Stimulated activated memory B cell treated with anti-CD40 and anti-IgM and Interleukin-4, amounts not matched to agents 10 μg/mL and 1 μg/mL and 100 μg/mL, for 72 hours (primary cell): ENCODE measurements at regions not wholly inside any gene's neighbourhood (a gene's known extent, or its start where the extent isn't known, plus 50 kb on each side); places are given as distances from the start of the nearest gene placed in this dataset.
"Not testable (repeated sequence)": the region's sequence is repeated elsewhere in the genome, so short reads cannot be mapped to it uniquely, and the experiment has no call there.

Source experiments
- ATAC-seq: fragments of 150-1000 bp; cut with Tn5 transposase; 2 replicates; pipeline ENCODE4 v1.10.0; 2021
- H3K27ac Mint-ChIP-seq: one replicate; pipeline ENCODE4 v1.8.0; 2022; ENCODE audit warnings: mild to moderate bottlenecking, mixed read lengths
- H3K27me3 Mint-ChIP-seq: one replicate; pipeline ENCODE4 v1.8.0; 2022; ENCODE audit warnings: mixed read lengths
- H3K36me3 Mint-ChIP-seq: one replicate; pipeline ENCODE4 v1.8.0; 2022; ENCODE audit warnings: mixed read lengths
- H3K4me1 Mint-ChIP-seq: one replicate; pipeline ENCODE4 v1.8.0; 2022; ENCODE audit warnings: mixed read lengths
- H3K4me3 Mint-ChIP-seq: one replicate; pipeline ENCODE4 v1.8.0; 2022; ENCODE audit warnings: mild to moderate bottlenecking, moderate library complexity, mixed read lengths
- H3K9me3 Mint-ChIP-seq: one replicate; pipeline ENCODE4 v1.8.0; 2022; ENCODE audit warnings: mixed read lengths

DNA sequence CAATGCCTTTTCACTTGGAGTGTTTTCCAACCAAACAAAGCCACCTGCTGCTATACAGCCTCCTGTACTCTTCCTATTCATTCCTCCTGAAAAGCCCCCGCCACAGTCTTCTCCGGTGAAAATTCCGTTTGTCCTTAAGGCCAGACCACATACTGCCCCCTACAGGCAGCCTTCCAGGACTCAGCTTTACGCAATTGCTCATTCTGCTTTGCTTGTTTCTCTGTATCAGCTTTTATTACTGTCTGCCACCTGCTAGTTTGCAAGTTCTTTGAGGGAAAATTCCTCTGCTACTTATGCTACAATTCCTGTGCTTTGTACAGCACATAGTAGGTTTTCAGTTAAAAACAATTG is 115.2 kb upstream of the DUSP10 start:
- not testable (repeated sequence) for ATAC-seq, H3K4me3 Mint-ChIP-seq, H3K36me3 Mint-ChIP-seq, H3K27me3 Mint-ChIP-seq, H3K27ac Mint-ChIP-seq, H3K9me3 Mint-ChIP-seq, H3K4me1 Mint-ChIP-seq

DNA sequence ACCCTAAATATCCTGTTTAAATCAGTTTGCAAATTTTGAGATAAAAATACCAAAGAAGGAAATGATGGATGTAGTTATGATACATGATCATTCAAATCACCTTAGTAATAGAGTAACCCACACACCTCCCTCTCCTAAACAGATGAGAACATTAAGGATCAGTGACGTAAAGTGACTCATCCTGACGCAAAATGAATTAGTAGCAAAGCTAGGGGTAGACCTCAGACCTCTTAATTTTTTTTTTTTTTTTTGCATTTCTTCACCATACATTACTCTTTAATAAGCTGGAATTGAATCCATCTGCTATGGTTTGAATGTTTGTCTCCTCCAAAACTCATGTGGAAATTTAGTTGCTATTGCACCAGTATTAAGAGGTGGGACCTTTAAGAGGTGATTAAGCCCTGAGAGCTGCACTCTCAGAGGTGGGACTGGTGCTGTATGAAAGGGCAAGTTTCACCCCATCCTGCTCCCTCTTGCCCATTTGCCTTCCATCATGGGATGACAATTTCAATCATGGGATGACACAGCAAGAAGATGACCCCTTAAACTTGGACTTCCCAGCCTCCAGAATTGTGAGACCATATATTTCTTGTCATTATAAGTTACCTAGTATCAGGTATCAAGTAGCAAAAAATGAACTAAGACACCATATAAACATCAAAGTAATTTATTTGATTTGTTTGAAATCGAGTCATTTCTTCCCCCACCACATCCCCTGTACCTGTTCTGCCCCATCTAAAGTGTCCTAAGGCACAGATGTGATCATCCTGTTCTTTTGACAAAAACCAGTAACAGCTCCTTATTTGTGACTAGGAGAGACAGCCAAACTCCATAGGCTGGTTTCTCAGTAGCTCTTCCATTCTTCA is 114.6 kb upstream of the DUSP10 start:
- H3K4me1 Mint-ChIP-seq, result no peaks in the 10 kb centered on the region
- H3K27me3 Mint-ChIP-seq, result no peaks in the 10 kb centered on the region
- ATAC-seq, result no peak
- no peaks in the 10 kb centered on the region for H3K36me3 Mint-ChIP-seq
- H3K9me3 Mint-ChIP-seq, result no peaks in the 10 kb centered on the region
- no peak overlapping the region for H3K27ac Mint-ChIP-seq
- H3K4me3 Mint-ChIP-seq, result no peak overlapping the region

DNA sequence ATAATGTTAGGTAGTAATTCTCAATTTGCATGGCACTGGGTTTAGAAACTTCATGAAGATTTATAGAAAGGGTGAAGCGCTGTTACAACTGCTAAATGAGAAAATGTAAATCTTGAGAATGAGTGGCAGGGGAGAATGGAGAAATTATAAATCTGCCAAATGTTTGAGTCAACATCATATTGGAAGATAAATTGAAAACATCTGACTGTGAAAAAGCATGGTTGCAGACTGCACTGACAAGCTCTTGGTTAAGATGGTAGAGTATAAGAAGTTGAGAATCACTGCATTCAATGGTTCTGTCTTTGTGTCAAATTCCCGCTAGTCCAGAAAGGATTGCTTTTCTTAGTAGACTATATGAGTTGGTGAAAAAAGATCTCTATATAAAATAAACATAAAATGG is 113.3 kb upstream of the DUSP10 start:
- no peak for ATAC-seq
- H3K4me3 Mint-ChIP-seq, result no peak overlapping the region
- no peaks in the 10 kb centered on the region for H3K9me3 Mint-ChIP-seq
- H3K36me3 Mint-ChIP-seq, result no peaks in the 10 kb centered on the region
- H3K27me3 Mint-ChIP-seq, result no peaks in the 10 kb centered on the region
- H3K4me1 Mint-ChIP-seq, result no peaks in the 10 kb centered on the region
- H3K27ac Mint-ChIP-seq, result no peak overlapping the region

DNA sequence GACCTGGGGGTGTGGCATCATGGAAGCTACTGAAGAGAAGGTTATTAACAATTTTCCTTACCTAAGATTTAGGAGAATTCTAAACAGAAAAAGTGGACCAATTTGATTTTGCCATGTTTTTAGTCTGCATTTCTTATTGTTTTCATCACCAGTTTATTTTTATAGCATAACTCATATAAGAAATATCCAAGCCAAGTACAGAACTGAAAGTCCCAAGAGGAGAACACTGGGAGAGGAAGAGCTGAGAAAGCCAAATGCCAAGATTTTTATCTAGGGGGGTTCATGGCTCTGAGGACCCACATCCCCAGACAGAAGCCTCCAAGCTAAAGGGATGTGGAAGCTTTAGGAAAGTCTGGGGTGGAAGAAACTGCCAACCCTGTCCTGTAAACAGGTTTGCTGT is 109.4 kb upstream of the DUSP10 start:
- no peaks in the 10 kb centered on the region for H3K27me3 Mint-ChIP-seq
- no peak overlapping the region for H3K4me3 Mint-ChIP-seq
- no peaks in the 10 kb centered on the region for H3K36me3 Mint-ChIP-seq
- ATAC-seq, result no peak
- H3K4me1 Mint-ChIP-seq, result no peaks in the 10 kb centered on the region
- H3K9me3 Mint-ChIP-seq, result no peaks in the 10 kb centered on the region
- no peak overlapping the region for H3K27ac Mint-ChIP-seq

DNA sequence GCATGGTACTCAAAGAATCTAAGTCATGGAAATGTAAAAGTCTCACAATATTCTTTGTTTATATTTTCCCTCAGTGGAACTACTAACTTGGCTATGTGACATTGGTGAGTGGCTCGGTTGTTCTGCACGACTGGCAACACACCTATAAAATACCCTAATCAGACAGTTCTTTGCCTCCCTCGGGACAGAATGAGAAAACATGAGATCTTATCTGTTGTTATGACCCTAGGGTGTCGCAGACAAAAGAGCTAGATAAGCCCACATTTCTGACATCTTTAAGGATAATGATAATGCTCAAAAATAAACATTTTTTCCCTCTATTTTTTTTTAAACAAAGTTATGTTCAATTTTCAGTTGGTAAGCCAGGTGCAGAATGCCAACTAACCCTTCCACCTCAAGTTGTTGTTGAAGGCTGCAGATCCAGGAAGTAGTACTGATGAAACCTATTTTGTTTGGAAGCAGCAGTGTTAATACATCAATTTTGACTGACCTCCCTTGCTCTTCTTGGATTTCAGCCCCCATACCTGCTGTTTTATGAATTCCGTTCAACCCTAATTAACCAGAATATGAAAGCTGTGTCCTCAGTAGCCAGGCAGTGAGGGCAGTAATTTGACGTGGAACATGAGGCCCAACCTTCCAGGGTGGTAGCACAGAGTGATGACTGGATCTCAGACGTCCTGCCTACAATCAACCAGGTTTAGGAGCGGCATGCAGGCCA is 108.7 kb upstream of the DUSP10 start:
- no peaks in the 10 kb centered on the region for H3K4me1 Mint-ChIP-seq
- H3K9me3 Mint-ChIP-seq, result no peaks in the 10 kb centered on the region
- no peak overlapping the region for H3K27ac Mint-ChIP-seq
- H3K4me3 Mint-ChIP-seq, result no peak overlapping the region
- H3K36me3 Mint-ChIP-seq, result no peaks in the 10 kb centered on the region
- ATAC-seq, result no peak
- no peaks in the 10 kb centered on the region for H3K27me3 Mint-ChIP-seq

DNA sequence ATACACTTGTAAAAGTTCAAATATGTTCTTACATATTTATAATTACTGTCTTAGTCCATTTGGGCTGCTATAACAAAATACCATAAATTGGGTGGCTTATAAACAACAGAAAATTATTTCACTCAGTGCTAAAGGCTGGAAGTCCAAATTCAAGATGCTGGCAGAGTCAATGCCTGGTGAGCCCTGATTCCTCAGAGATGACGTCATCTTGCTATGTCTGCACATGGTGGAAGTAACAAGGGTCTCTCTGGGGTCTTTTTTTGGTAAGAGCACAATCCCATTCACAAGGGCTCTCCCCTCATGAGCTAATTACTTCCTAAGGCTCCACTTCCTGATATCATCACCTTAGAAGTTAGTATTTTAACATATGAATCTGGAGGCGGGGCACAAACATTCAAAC is 108.0 kb upstream of the DUSP10 start:
- H3K9me3 Mint-ChIP-seq, result no peaks in the 10 kb centered on the region
- no peak overlapping the region for H3K27ac Mint-ChIP-seq
- no peak for ATAC-seq
- no peaks in the 10 kb centered on the region for H3K36me3 Mint-ChIP-seq
- H3K4me1 Mint-ChIP-seq, result no peaks in the 10 kb centered on the region
- H3K4me3 Mint-ChIP-seq, result no peak overlapping the region
- H3K27me3 Mint-ChIP-seq, result no peaks in the 10 kb centered on the region

DNA sequence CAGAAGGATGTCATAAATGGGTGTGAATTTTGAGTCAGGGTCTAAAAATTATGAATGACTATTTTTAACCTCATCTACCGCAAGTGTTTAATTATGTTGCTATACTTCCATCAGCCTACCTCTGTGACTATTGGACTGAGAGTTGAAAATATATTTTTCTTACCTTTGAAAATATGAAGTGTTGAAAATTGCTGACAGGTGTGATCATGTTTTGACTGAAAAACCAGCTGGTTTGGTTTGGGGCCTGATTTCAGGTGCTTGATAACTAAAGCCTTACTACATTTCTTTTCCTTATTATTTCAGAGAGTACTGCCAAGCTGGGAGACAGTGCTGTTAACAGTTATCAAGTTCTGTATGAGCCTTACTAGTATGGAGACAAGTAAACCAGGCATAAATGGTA is 107.2 kb upstream of the DUSP10 start:
- Mint-ChIP-seq H3K9me3 (no peaks in the 10 kb centered on the region), H3K36me3 (no peaks in the 10 kb centered on the region), H3K4me3 (no peak overlapping the region), H3K27me3 (no peaks in the 10 kb centered on the region), H3K27ac (no peak overlapping the region), H3K4me1 (no peaks in the 10 kb centered on the region)
- ATAC-seq, result no peak

DNA sequence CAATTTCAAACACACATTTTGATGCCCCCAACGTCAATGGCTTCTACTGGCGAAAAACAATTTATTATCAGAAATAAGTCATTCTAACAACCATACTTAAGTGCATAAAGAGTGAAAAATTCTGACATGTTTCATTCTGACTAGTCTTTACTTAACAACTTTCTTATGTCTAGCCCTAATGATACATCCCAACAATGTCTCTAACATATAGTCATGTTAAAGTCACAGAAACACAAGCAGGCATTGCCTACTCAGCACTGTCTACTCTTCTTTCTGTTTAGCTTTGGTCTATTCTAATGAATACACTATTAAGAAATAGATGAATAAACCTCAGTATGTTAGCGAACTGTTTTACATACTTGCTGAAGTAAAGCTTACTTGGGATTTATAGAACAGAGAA is 105.8 kb upstream of the DUSP10 start:
- no peaks in the 10 kb centered on the region for H3K4me1 Mint-ChIP-seq
- no peak overlapping the region for H3K27ac Mint-ChIP-seq
- H3K27me3 Mint-ChIP-seq, result no peaks in the 10 kb centered on the region
- H3K9me3 Mint-ChIP-seq, result no peaks in the 10 kb centered on the region
- no peaks in the 10 kb centered on the region for H3K36me3 Mint-ChIP-seq
- no peak overlapping the region for H3K4me3 Mint-ChIP-seq
- no peak for ATAC-seq

DNA sequence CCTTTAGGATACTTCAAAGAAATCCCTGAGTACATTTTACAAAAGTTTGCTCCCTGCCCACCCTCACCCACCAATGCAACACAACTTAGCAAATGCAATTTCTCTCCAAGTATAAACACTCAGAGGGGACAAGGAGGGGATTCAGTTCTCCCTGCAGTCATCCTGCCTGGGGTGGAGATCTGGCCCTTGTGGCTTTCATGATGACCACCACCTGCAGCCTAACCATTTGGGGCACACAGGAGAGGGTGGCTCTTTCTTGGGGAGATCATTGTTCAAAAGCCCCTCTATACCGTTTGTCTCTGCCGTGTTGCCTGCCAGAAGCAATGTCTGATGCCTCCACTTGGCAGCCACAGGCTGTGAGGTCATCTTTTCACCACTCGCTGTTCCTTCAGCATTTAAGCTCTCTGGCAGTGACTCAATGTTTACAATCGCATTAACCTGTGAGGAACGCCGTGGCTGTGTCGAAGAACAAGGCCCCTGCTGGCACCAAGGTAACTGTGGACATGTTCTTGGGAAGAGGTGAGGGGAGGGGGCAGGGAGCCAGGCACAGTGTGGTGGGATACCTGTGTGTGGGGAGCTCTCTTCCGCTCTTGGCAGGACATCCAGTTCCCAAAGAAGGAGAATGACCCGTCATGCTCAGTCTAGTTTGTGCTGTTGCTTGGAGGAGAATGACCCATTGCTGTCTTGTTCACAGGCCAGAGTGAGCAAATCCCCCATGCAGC is 103.9 kb upstream of the DUSP10 start:
- Mint-ChIP-seq H3K4me1 (peaks cover 10% of the 10 kb centered on the region), H3K27me3 (no peaks in the 10 kb centered on the region), H3K36me3 (no peaks in the 10 kb centered on the region), H3K9me3 (no peaks in the 10 kb centered on the region), H3K27ac (no peak overlapping the region), H3K4me3 (no peak overlapping the region)
- no peak for ATAC-seq

DNA sequence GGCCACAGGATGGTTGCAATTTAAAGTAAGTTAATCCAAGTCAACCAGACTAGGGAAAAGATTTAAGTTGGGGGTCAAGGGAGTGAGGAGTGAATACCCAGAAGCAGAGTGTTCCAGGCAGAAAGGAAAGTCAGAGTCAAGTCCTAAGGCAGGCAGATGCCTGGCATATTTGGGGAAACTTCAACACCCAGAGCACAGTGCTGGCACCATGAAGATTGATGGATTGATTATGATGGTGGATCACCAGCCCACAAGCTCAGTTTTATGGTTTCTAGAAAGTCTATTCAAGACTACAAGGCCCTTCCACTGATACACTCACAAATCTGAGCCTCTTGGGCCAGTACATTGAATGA is 100.1 kb upstream of the DUSP10 start:
- H3K4me1 Mint-ChIP-seq, result peaks cover 46% of the 10 kb centered on the region
- no peaks in the 10 kb centered on the region for H3K36me3 Mint-ChIP-seq
- H3K27ac Mint-ChIP-seq, result no peak overlapping the region
- ATAC-seq, result no peak
- H3K27me3 Mint-ChIP-seq, result no peaks in the 10 kb centered on the region
- H3K4me3 Mint-ChIP-seq, result no peak overlapping the region
- H3K9me3 Mint-ChIP-seq, result no peaks in the 10 kb centered on the region

DNA sequence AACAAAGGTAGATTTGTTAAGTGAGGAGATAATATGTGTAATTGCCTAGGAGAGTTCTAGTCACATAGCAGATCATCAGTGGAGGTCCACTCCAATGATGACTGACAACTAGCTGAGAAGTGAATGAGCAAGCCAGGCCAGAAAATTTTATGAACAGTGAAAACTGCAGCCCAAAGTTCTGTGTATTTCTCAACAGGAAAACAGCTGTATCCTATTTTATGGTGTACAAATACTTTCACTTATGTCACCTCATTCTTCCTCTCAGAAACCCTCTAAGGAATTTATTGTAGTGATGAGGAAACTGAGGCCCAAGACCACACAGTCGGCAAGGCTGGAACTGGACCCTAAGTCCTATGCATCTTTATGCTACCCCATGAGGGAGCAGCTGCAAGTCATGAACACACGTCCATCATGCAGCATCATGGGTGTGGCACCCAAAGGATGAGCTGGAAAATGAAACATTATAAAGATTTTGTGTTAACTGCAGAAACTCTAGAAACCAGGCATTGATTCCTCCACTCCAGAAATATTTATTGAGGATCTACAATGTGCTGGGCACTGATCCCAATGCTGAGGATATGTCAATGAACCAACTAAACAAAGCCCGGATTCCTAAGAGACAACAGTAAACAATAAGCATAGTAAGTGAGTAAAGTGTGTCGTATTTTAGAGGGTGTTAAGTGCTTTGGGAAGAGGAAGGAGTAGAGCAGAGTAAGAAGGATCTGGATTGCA is 99.5 kb upstream of the DUSP10 start:
- Mint-ChIP-seq H3K27me3 (no peaks in the 10 kb centered on the region), H3K27ac (peak overlapping the region; percentile 69), H3K9me3 (no peaks in the 10 kb centered on the region), H3K4me3 (no peak overlapping the region), H3K36me3 (no peaks in the 10 kb centered on the region), H3K4me1 (peaks cover 46% of the 10 kb centered on the region)
- ATAC-seq, result no peak

DNA sequence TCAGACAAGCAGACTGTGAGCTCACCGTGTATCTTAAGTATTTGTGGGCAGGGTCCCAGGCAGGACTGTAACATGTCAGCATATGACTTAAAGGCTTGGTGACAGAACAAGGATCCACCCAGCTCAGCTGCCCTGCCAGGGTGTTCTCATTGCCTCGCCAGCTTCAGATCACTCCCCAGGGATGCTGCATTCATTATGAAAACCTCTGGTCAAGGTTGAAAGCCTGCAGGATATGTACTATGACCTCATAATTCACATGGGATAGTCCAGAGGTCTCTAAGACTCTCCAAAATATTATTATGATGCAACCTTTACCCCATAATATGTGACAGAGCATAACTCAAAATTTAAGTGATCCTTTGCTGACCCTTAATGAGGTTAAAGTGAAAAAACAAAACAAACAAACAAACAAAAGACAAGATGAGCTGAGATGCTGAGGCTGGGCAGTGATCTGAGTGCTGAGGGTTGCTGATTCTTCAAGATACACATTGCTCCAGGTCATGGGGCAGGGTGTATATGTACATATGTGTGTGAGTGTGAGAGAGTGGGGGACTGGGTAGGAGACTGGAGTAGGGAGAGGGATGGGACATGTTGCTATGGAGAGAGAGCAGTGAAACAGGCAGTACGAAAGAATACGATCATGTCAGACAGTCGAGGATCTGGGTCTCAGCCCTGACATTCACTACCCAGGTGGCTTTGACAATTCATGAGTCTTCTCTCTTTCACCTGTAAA is 98.8 kb upstream of the DUSP10 start:
- peaks cover 46% of the 10 kb centered on the region for H3K4me1 Mint-ChIP-seq
- H3K27ac Mint-ChIP-seq, result peak overlapping the region; percentile 69
- H3K36me3 Mint-ChIP-seq, result no peaks in the 10 kb centered on the region
- H3K4me3 Mint-ChIP-seq, result no peak overlapping the region
- ATAC-seq, result peak; percentile 78
- H3K9me3 Mint-ChIP-seq, result no peaks in the 10 kb centered on the region
- H3K27me3 Mint-ChIP-seq, result no peaks in the 10 kb centered on the region

DNA sequence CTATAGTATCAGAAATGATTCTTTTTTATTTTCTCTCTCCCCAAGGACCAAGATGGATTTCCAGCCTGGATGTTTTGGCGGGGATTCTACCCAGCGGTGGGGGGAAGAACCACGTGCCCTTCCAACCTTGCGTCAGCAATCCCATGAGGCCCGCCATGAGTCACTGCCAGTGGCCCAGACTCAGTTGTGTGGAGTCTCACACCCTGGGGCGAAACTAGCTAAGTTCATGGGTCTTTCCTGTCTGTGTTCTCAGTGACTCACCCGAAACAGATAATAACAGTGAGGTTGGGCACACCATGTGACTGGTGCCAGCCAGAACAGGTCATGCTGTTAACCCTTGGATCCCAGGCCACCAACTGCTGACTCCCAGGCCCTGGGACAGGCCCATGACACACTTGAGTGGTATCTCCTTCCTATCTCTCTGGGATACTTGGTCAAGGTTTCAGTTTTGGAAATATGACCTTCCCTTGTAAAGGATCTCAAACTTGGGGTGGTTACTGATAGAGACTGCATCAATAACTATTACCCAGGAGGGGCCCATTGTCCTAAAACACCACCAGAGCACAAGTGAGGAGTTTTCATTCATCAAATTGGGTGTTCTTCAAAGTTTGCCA is 98.0 kb upstream of the DUSP10 start:
- Mint-ChIP-seq H3K36me3 (no peaks in the 10 kb centered on the region), H3K9me3 (no peaks in the 10 kb centered on the region)
- peak; percentile 96 for ATAC-seq

DNA sequence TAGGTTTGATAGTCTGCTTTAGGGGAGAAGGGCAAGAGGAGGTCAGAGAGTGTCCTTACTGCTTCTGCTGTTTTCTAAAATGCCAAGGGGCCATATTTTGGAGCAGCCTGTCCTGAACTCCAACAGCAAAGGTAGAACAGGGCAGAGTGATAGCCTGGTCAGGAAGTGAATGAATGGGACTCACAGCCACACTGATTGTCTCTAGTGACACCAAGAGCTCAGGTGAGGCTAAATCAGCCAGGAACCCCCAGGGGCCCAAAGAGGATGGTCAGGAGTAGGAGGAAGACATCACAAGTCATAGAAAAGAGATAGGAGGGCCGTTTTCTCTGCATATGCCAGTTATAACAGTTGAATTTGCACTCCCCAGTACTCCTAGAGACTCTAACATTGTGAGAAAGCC is 97.4 kb upstream of the DUSP10 start:
- Mint-ChIP-seq H3K27me3 (no peaks in the 10 kb centered on the region), H3K4me3 (peak overlapping the region; percentile 14), H3K27ac (peak overlapping the region; percentile 69), H3K36me3 (no peaks in the 10 kb centered on the region), H3K4me1 (peaks cover 46% of the 10 kb centered on the region), H3K9me3 (no peaks in the 10 kb centered on the region)
- ATAC-seq, result peak; percentile 24

More for the DNA sequence above, 98.0 kb upstream of the DUSP10 start:
- Mint-ChIP-seq H3K27me3 (no peaks in the 10 kb centered on the region), H3K4me3 (no peak overlapping the region), H3K4me1 (peaks cover 46% of the 10 kb centered on the region), H3K27ac (peak overlapping the region; percentile 69)
